Adrenal gland (tissue), 9 donors: ENCODE measurements at regions not wholly inside any gene's neighbourhood (a gene's known extent, or its start where the extent isn't known, plus 50 kb on each side); places are given as distances from the start of the nearest gene placed in this dataset.

Experiments
- DNase-seq, 7 donors: peaks; one replicate each; pipeline ENCODE4 v3.0.0-alpha.2; 2019 to 2020
- H3K27ac ChIP-seq, 5 donors: fragments of 200-600 bp; sonication (generic) in 4 of 5; 1 replicate in 3 of 5; 2 replicates in 2 of 5; pipeline versions ENCODE4 v1.5.1 to v1.8.0; 2016 to 2020; ENCODE audit warnings: mild to moderate bottlenecking in 1 of 5
- H3K27me3 ChIP-seq: fragments of 200-600 bp; 2 replicates; pipeline ENCODE4 v1.8.0; 2021
- H3K36me3 ChIP-seq, 2 donors: fragments of 200-600 bp; replicated peaks in 1 of 2; 1 replicate in 1 of 2; 2 replicates in 1 of 2; pipeline versions ENCODE4 v1.5.1 to v1.8.0; 2018 to 2022
- H3K4me1 ChIP-seq, 2 donors: fragments of 200-600 bp; replicated peaks in 1 of 2; 1 replicate in 1 of 2; 2 replicates in 1 of 2; pipeline versions ENCODE4 v1.5.1 to v1.8.0; 2018 to 2021
- H3K4me3 ChIP-seq, 4 donors: fragments of 200-600 bp; sonication (generic) in 3 of 4; one replicate each; pipeline ENCODE4 v1.5.1; 2016 to 2018
- H3K9me3 ChIP-seq, 3 donors: fragments of 200-600 bp; sonication (generic) in 1 of 3; replicated peaks in 1 of 3; 1 replicate in 2 of 3; 2 replicates in 1 of 3; pipeline versions ENCODE4 v1.5.1 to v1.8.0; 2016 to 2021
- POLR2A ChIP-seq, 2 donors: fragments of 450-650 bp; IDR thresholded peaks; one replicate each; pipeline ENCODE4 v1.6.1; 2017; ENCODE audit warnings: antibody characterized with exemption in 2 of 2, mild to moderate bottlenecking in 2 of 2, moderate library complexity in 1 of 2
- WGBS, 4 donors: extraction: QIAGEN DNeasy Blood & Tissue Kit in 2 of 4; methylation state at CpG; one replicate each; pipeline versions ENCODE4 v1.1.5 to v1.1.7; 2013 to 2017; 5-methylcytosine and 5-hydroxymethylcytosine counted together
- intact Hi-C, 2 donors: fragments of 100-400 bp; cut with DNase I; formaldehyde crosslinking; loops; one replicate each; pipeline versions ENCODE4 v1.14.1 to v1.15.0; 2022 to 2023
- TF ChIP-seq, protein P1 (sequence below), 6 experiments: fragments of 450-650 bp in 4 of 6; fragments of 200-600 bp in 2 of 6; sonication (generic) in 1 of 6; IDR thresholded peaks; 1 replicate in 5 of 6; 2 replicates in 1 of 6; pipeline versions ENCODE4 v1.5.1 to v1.8.0; 2016 to 2021; ENCODE audit warnings: antibody characterized with exemption in 6 of 6, mild to moderate bottlenecking in 2 of 6, moderate library complexity in 1 of 6
- donor health status: healthy with polysubstance abuse.
- donor health status: Bipolar disorder and iron deficiency.
- donor health status: DM: yes; HTN: yes; CAD: no.
- donor health status: DM: no; HTN: no; CAD: no.
- donor health status: DM: no; HTN: no; CAD: no.

DNA sequence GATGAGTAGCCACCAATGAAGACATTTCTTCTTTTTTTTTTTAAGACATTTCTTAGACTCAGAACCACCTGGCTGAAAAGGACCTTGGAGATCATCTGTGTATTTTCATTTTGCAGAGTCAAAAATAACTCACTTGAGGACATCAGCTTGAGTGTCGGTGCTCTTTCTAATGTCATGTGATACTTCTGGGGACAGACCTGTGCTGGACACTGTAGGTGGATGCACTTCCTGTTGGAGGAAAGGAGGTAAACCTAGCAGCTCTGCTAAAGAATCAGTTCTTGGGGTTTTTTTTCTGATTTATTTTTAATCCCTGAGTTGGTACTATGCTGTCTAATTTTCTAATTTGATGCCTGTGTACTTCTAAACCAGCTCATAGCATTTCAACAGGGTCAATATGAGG lies 283.9 kb upstream of the CRIM1 start:
- Histone ChIP-seq H3K36me3 (no peaks in the 10 kb centered on the region), H3K4me1 (no peaks in the 10 kb centered on the region), H3K9me3 (no peaks in the 10 kb centered on the region), H3K27ac (no peak overlapping the region), H3K4me3 (no peak overlapping the region), H3K27me3 (no peaks in the 10 kb centered on the region)
- TF ChIP-seq POLR2A (IDR thresholded peaks at IDR 0.05) = no peak
- TF ChIP-seq, protein P1, sequence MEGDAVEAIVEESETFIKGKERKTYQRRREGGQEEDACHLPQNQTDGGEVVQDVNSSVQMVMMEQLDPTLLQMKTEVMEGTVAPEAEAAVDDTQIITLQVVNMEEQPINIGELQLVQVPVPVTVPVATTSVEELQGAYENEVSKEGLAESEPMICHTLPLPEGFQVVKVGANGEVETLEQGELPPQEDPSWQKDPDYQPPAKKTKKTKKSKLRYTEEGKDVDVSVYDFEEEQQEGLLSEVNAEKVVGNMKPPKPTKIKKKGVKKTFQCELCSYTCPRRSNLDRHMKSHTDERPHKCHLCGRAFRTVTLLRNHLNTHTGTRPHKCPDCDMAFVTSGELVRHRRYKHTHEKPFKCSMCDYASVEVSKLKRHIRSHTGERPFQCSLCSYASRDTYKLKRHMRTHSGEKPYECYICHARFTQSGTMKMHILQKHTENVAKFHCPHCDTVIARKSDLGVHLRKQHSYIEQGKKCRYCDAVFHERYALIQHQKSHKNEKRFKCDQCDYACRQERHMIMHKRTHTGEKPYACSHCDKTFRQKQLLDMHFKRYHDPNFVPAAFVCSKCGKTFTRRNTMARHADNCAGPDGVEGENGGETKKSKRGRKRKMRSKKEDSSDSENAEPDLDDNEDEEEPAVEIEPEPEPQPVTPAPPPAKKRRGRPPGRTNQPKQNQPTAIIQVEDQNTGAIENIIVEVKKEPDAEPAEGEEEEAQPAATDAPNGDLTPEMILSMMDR (IDR thresholded peaks at IDR 0.05) = no peak
- intact Hi-C loops = no loop called here
- 65 to 74% (median 72%) methylated on average over 1 of the region's 1 CpG for WGBS, 4 donors
- DNase-seq = no peak

DNA sequence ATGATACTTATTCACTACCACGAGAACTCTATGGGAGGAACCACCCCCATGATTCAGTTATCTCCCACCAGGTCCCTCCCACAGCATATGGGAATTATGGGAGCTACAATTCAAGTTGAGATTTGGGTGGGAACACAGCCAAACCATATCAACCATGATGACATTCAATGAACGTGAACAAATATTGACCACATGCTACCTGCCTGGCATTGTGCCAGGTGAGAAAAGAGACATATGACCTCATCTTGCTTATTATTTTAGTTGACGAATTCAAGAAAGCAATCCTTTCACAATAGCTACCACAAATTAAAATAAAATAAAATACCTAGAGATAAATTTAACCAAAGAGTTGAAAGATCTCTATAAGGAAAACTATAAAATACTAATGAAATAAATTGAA lies 286.5 kb upstream of the CRIM1 start:
- H3K9me3 ChIP-seq = no peaks in the 10 kb centered on the region
- H3K27me3 ChIP-seq = no peaks in the 10 kb centered on the region
- no peak overlapping the region for H3K4me3 ChIP-seq
- intact Hi-C loops = no loop called here
- DNase-seq = no peak
- no peaks in the 10 kb centered on the region for H3K4me1 ChIP-seq
- TF ChIP-seq POLR2A (IDR thresholded peaks at IDR 0.05) = no peak
- TF ChIP-seq, protein P1 (IDR thresholded peaks at IDR 0.05) = no peak
- H3K27ac ChIP-seq = no peak overlapping the region
- no peaks in the 10 kb centered on the region for H3K36me3 ChIP-seq
- WGBS, 4 donors = 66 to 76% (median 74%) methylated on average over 3 of the region's 3 CpGs

DNA sequence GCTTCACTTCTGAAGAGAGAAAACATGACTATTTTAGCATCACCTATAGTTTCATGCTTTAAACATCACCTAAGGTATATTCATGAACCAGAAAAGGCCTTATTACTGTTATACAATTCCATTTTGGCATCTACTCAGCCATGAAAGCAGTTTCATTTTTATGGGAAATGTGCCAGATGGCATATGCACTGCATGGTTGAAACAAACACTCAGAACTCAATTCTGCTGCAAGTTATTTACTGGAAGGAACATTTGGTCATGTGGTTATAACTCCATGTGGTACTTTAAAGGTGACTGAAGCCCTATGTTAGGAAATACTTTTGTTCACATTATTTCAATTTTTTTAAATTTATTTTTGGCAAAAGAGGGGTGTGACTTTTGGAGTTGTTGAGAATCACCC lies 287.5 kb upstream of the CRIM1 start:
- intact Hi-C loops = no loop called here
- no peaks in the 10 kb centered on the region for H3K9me3 ChIP-seq
- DNase-seq = no peak
- H3K36me3 ChIP-seq = no peaks in the 10 kb centered on the region
- TF ChIP-seq, protein P1 (IDR thresholded peaks at IDR 0.05) = no peak
- no peak for TF ChIP-seq POLR2A (IDR thresholded peaks at IDR 0.05)
- no peak overlapping the region for H3K4me3 ChIP-seq
- H3K4me1 ChIP-seq = no peaks in the 10 kb centered on the region
- no peak overlapping the region for H3K27ac ChIP-seq
- no peaks in the 10 kb centered on the region for H3K27me3 ChIP-seq

DNA sequence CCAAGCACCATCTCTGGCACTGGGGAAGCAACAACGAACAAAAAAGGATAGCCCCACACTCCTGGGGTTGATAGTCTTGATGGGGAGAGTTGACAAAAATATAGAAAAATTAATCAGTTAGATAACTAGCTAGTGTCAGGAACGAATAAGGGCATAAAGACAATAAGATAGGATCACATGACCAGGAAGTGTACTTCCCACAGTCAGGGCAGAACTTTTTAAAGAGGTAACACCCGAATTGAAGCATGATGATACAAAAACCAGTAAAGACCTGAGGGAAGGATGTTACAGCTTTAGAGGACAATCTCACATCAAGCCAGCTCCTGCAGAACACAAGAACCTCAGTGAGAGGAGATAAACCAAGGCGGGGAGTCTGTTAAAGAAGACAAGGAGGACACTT lies 295.4 kb upstream of the CRIM1 start:
- no peak for TF ChIP-seq POLR2A (IDR thresholded peaks at IDR 0.05)
- TF ChIP-seq, protein P1 (IDR thresholded peaks at IDR 0.05) = no peak
- Histone ChIP-seq H3K4me1 (no peaks in the 10 kb centered on the region), H3K27ac (no peak overlapping the region), H3K4me3 (no peak overlapping the region), H3K36me3 (no peaks in the 10 kb centered on the region), H3K27me3 (no peaks in the 10 kb centered on the region), H3K9me3 (no peaks in the 10 kb centered on the region)
- DNase-seq = no peak
- intact Hi-C loops = no loop called here
- 49 to 57% (median 52%) methylated on average over 4 of the region's 4 CpGs for WGBS, 4 donors
